ENCODE measurements at regions not wholly inside any gene's neighbourhood (a gene's known extent, or its start where the extent isn't known, plus 50 kb on each side); places are given as distances from the start of the nearest gene placed in this dataset.

DNA sequence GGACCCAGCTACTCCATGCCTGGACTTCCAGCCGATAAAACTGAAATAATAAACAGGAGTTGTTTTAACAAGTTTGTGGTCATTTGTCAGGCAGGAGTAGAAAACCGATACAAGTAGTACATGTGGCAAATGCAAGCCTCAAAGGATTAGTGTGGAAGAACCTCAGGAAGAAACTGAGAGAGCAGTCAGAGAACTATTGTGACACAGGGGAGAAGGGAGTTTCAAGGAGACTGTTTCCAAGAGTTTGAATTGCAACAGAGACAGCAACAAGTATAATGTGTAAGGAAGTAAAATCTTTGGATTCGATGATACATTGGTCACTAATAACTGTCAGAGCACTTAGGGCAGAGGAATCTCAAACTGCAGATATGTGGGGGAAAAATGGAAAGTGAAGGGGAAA is 450.6 kb upstream of the ARHGEF26 start:
- no peak for TF ChIP-seq JAZF1 (CRISPR knock-in tag; IDR thresholded peaks at IDR 0.05)
- no peak for TF ChIP-seq CTCF (IDR thresholded peaks at IDR 0.05)
- TF ChIP-seq, protein P1, sequence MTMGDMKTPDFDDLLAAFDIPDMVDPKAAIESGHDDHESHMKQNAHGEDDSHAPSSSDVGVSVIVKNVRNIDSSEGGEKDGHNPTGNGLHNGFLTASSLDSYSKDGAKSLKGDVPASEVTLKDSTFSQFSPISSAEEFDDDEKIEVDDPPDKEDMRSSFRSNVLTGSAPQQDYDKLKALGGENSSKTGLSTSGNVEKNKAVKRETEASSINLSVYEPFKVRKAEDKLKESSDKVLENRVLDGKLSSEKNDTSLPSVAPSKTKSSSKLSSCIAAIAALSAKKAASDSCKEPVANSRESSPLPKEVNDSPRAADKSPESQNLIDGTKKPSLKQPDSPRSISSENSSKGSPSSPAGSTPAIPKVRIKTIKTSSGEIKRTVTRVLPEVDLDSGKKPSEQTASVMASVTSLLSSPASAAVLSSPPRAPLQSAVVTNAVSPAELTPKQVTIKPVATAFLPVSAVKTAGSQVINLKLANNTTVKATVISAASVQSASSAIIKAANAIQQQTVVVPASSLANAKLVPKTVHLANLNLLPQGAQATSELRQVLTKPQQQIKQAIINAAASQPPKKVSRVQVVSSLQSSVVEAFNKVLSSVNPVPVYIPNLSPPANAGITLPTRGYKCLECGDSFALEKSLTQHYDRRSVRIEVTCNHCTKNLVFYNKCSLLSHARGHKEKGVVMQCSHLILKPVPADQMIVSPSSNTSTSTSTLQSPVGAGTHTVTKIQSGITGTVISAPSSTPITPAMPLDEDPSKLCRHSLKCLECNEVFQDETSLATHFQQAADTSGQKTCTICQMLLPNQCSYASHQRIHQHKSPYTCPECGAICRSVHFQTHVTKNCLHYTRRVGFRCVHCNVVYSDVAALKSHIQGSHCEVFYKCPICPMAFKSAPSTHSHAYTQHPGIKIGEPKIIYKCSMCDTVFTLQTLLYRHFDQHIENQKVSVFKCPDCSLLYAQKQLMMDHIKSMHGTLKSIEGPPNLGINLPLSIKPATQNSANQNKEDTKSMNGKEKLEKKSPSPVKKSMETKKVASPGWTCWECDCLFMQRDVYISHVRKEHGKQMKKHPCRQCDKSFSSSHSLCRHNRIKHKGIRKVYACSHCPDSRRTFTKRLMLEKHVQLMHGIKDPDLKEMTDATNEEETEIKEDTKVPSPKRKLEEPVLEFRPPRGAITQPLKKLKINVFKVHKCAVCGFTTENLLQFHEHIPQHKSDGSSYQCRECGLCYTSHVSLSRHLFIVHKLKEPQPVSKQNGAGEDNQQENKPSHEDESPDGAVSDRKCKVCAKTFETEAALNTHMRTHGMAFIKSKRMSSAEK (CRISPR knock-in tag; IDR thresholded peaks at IDR 0.05; ENCODE audit: borderline replicate concordance) = no peak
- TF ChIP-seq, protein P2, sequence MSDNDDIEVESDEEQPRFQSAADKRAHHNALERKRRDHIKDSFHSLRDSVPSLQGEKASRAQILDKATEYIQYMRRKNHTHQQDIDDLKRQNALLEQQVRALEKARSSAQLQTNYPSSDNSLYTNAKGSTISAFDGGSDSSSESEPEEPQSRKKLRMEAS (CRISPR knock-in tag; IDR thresholded peaks at IDR 0.05) = no peak
- no peak for TF ChIP-seq ZNF423 (CRISPR knock-in tag; IDR thresholded peaks at IDR 0.05)
- no peak for TF ChIP-seq JUN (CRISPR knock-in tag; IDR thresholded peaks at IDR 0.05)
- TF ChIP-seq NFYB (CRISPR knock-in tag; conservative IDR thresholded peaks at IDR 0.05; ENCODE audit: low read depth) = no peak
- no peak for TF ChIP-seq FOXJ3 (CRISPR knock-in tag; IDR thresholded peaks at IDR 0.05; ENCODE audit: borderline replicate concordance)
- no peak for TF ChIP-seq TEAD4 (CRISPR knock-in tag; IDR thresholded peaks at IDR 0.05)
- TF ChIP-seq FOXK1 (CRISPR knock-in tag; IDR thresholded peaks at IDR 0.05) = no peak
- TF ChIP-seq TEAD1 (CRISPR knock-in tag; IDR thresholded peaks at IDR 0.05) = no peak

All from WTC11 (cell line).